Mesodermal cell (in vitro differentiated cells): ENCODE measurements at regions not wholly inside any gene's neighbourhood (a gene's known extent, or its start where the extent isn't known, plus 50 kb on each side); places are given as distances from the start of the nearest gene placed in this dataset.

Experiments used
- H3K27ac ChIP-seq: 2 replicates; pipeline ENCODE4 v1.7.0; 2013; ENCODE audit warnings: mild to moderate bottlenecking, low read depth, low read length, moderate library complexity; ENCODE audit not compliant: severe bottlenecking
- H3K36me3 ChIP-seq: 2 replicates; pipeline ENCODE4 v1.7.1; 2013; ENCODE audit warnings: mild to moderate bottlenecking, low read length, moderate library complexity; ENCODE audit not compliant: control insufficient read depth, insufficient read depth
- H3K4me1 ChIP-seq: one replicate; pipeline ENCODE4 v1.7.1; 2013; ENCODE audit warnings: mild to moderate bottlenecking, low read length; ENCODE audit not compliant: insufficient read depth, control insufficient read depth, poor library complexity, severe bottlenecking
- H3K4me3 ChIP-seq: 2 replicates; pipeline ENCODE4 v1.7.0; 2013; ENCODE audit warnings: low read length, control low read depth, mild to moderate bottlenecking; ENCODE audit not compliant: insufficient read depth, poor library complexity, severe bottlenecking; ENCODE audit errors: extremely low read depth
- H3K9me3 ChIP-seq: 2 replicates; pipeline ENCODE4 v1.7.1; 2013; ENCODE audit warnings: mild to moderate bottlenecking, low read length, moderate library complexity; ENCODE audit not compliant: control insufficient read depth
- WGBS, 2 experiments: methylation state at CpG; one replicate each; pipeline ENCODE4 v1.1.5; 2013; ENCODE audit warnings: missing lambda C conversion rate in 2 of 2; ENCODE audit not compliant: insufficient coverage in 2 of 2; 5-methylcytosine and 5-hydroxymethylcytosine counted together

- WGBS, 2 experiments: no CpG with 5 or more reads among the region's 1 CpG
- Histone ChIP-seq H3K4me1 (peaks cover 3% of the 10 kb centered on the region), H3K4me3 (no peak overlapping the region), H3K36me3 (no peaks in the 10 kb centered on the region), H3K27ac (no peak overlapping the region), H3K9me3 (no peaks in the 10 kb centered on the region)
Observed at GRCh38 chr2:16016282-16016681, 75.9 kb downstream of the MYCN start.

- Histone ChIP-seq H3K9me3 (no peaks in the 10 kb centered on the region), H3K4me1 (peaks cover 3% of the 10 kb centered on the region), H3K36me3 (no peaks in the 10 kb centered on the region), H3K4me3 (no peak overlapping the region), H3K27ac (no peak overlapping the region)
- 100% methylated on average over 1 of the region's 2 CpGs; no CpG with 5 or more reads in 1 of the 2 experiments for WGBS, 2 experiments
Observed at GRCh38 chr2:16015903-16016265, 75.5 kb downstream of the MYCN start.

GRCh38 chr2:16015210-16015902 lies 75.0 kb downstream of the MYCN start:
- Histone ChIP-seq H3K36me3 (no peaks in the 10 kb centered on the region), H3K9me3 (no peaks in the 10 kb centered on the region), H3K27ac (no peak overlapping the region), H3K4me1 (peaks cover 3% of the 10 kb centered on the region), H3K4me3 (no peak overlapping the region)
- 90 to 96% methylated on average over 9 to 10 of the region's 15 CpGs for WGBS, 2 experiments

GRCh38 chr2:16014802-16015201 lies 74.5 kb downstream of the MYCN start:
- H3K9me3 ChIP-seq: no peaks in the 10 kb centered on the region

GRCh38 chr2:16014041-16014787 lies 73.9 kb downstream of the MYCN start:
- WGBS, 2 experiments: 93 to 95% methylated on average over 25 to 29 of the region's 32 CpGs
- Histone ChIP-seq H3K4me3 (no peak overlapping the region), H3K9me3 (no peaks in the 10 kb centered on the region), H3K36me3 (no peaks in the 10 kb centered on the region), H3K27ac (no peak overlapping the region), H3K4me1 (peaks cover 3% of the 10 kb centered on the region)

More at GRCh38 chr2:16014802-16015201, 74.5 kb downstream of the MYCN start:
- Histone ChIP-seq H3K4me3 (no peak overlapping the region), H3K27ac (no peak overlapping the region), H3K36me3 (no peaks in the 10 kb centered on the region), H3K4me1 (peaks cover 3% of the 10 kb centered on the region)
- 94 to 95% methylated on average over 2 of the region's 3 CpGs for WGBS, 2 experiments

- no peak overlapping the region for H3K27ac ChIP-seq
- peaks cover 3% of the 10 kb centered on the region for H3K4me1 ChIP-seq
- no peaks in the 10 kb centered on the region for H3K9me3 ChIP-seq
- H3K4me3 ChIP-seq: no peak overlapping the region
- WGBS, 2 experiments: 62 to 63% methylated on average over 20 of the region's 20 CpGs
- no peaks in the 10 kb centered on the region for H3K36me3 ChIP-seq
Observed at GRCh38 chr2:16013359-16013911, 73.1 kb downstream of the MYCN start.

- 53 to 54% methylated on average over 18 to 19 of the region's 19 CpGs for WGBS, 2 experiments
- Histone ChIP-seq H3K4me1 (peaks cover 3% of the 10 kb centered on the region), H3K27ac (no peak overlapping the region), H3K36me3 (no peaks in the 10 kb centered on the region), H3K4me3 (no peak overlapping the region), H3K9me3 (no peaks in the 10 kb centered on the region)
Observed at GRCh38 chr2:16012626-16013358, 72.4 kb downstream of the MYCN start.

- H3K27ac ChIP-seq: no peak overlapping the region
- H3K36me3 ChIP-seq: no peaks in the 10 kb centered on the region
- peaks cover 3% of the 10 kb centered on the region for H3K4me1 ChIP-seq
- 100% methylated on average over 1 of the region's 2 CpGs for WGBS, 2 experiments
- no peaks in the 10 kb centered on the region for H3K9me3 ChIP-seq
- H3K4me3 ChIP-seq: no peak overlapping the region
Observed at GRCh38 chr2:16012029-16012596, 71.8 kb downstream of the MYCN start.

- Histone ChIP-seq H3K27ac (no peak overlapping the region), H3K9me3 (no peaks in the 10 kb centered on the region), H3K4me1 (peaks cover 3% of the 10 kb centered on the region), H3K36me3 (no peaks in the 10 kb centered on the region), H3K4me3 (no peak overlapping the region)
- WGBS, 2 experiments: 67 to 90% methylated on average over 1 of the region's 2 CpGs
Observed at GRCh38 chr2:16011621-16011960, 71.2 kb downstream of the MYCN start.

GRCh38 chr2:16010951-16011620 lies 70.7 kb downstream of the MYCN start:
- WGBS, 2 experiments: 83% methylated on average over 1 of the region's 2 CpGs; no CpG with 5 or more reads in 1 of the 2 experiments
- Histone ChIP-seq H3K36me3 (no peaks in the 10 kb centered on the region), H3K9me3 (no peaks in the 10 kb centered on the region), H3K4me1 (peaks cover 8% of the 10 kb centered on the region), H3K27ac (no peak overlapping the region), H3K4me3 (no peak overlapping the region)
